Naive thymus-derived CD4-positive, alpha-beta T cell (primary cell): ENCODE measurements at regions not wholly inside any gene's neighbourhood (a gene's known extent, or its start where the extent isn't known, plus 50 kb on each side); places are given as distances from the start of the nearest gene placed in this dataset.
A peak's percentile ranks its signal among the peaks of the same experiment; 100 is the strongest.

Experiments
- ATAC-seq: fragments of 150-1000 bp; cut with Tn5 transposase; 2 replicates; pipeline ENCODE4 v1.10.0; 2021; ENCODE audit warnings: mild to moderate bottlenecking, moderate library complexity
- CTCF ChIA-PET: fragments of 350-600 bp; sonication (Branson Sonifier 250); formaldehyde crosslinking; loops from one replicate; lab custom pipeline; 2021; ENCODE audit warnings: antibody characterized with exemption; lab: Charles Lee
- POLR2A ChIA-PET: fragments of 350-600 bp; sonication (Branson Sonifier 250); formaldehyde crosslinking; loops from one replicate; lab custom pipeline; 2021; ENCODE audit warnings: antibody characterized with exemption, inconsistent platforms; lab: Charles Lee
- DNase-seq, 9 donors: peaks; one replicate each; pipeline versions ENCODE4 v3.0.0 to v3.0.0-alpha.2; 2020 to 2022; ENCODE audit warnings: mixed read lengths in 1 of 9
- H3K27ac ChIP-seq: one replicate; pipeline ENCODE4 v1.7.0; 2013; ENCODE audit warnings: mild to moderate bottlenecking, low read depth, low read length, moderate library complexity
- H3K27me3 ChIP-seq, 2 donors: one replicate each; pipeline ENCODE4 v1.7.0; 2013; ENCODE audit warnings: low read length in 2 of 2, mild to moderate bottlenecking in 2 of 2, moderate library complexity in 2 of 2; ENCODE audit not compliant: control insufficient read depth in 2 of 2, insufficient read depth in 2 of 2
- H3K36me3 ChIP-seq, 3 experiments: 1 replicate in 2 of 3; 2 replicates in 1 of 3; pipeline ENCODE4 v1.7.0; 2013; ENCODE audit warnings: low read length in 3 of 3, mild to moderate bottlenecking in 3 of 3, moderate library complexity in 1 of 3; ENCODE audit not compliant: insufficient read depth in 3 of 3, control insufficient read depth in 2 of 3
- H3K4me1 ChIP-seq, 2 donors: one replicate each; pipeline ENCODE4 v1.7.0; 2013; ENCODE audit warnings: low read length in 2 of 2, mild to moderate bottlenecking in 2 of 2, moderate library complexity in 1 of 2; ENCODE audit not compliant: control insufficient read depth in 2 of 2, insufficient read depth in 2 of 2
- H3K4me3 ChIP-seq: 2 replicates; pipeline ENCODE4 v1.7.0; 2013; ENCODE audit warnings: mild to moderate bottlenecking, low read length
- H3K9me3 ChIP-seq, 3 experiments: 1 replicate in 2 of 3; 2 replicates in 1 of 3; pipeline ENCODE4 v1.7.0; 2013; ENCODE audit warnings: low read length in 3 of 3; ENCODE audit not compliant: control insufficient read depth in 2 of 3
- H3K27ac Mint-ChIP-seq, 9 donors: one replicate each; pipeline ENCODE4 v1.8.0; 2020 to 2022; ENCODE audit warnings: mixed read lengths in 9 of 9, mild to moderate bottlenecking in 8 of 9, moderate library complexity in 5 of 9, inconsistent platforms in 2 of 9
- H3K27me3 Mint-ChIP-seq, 5 donors: one replicate each; pipeline ENCODE4 v1.8.0; 2021 to 2022; ENCODE audit warnings: mixed read lengths in 5 of 5, mild to moderate bottlenecking in 1 of 5
- H3K36me3 Mint-ChIP-seq, 5 donors: one replicate each; pipeline ENCODE4 v1.8.0; 2020 to 2022; ENCODE audit warnings: mixed read lengths in 5 of 5, mild to moderate bottlenecking in 3 of 5, inconsistent platforms in 1 of 5
- H3K4me1 Mint-ChIP-seq, 7 donors: one replicate each; pipeline ENCODE4 v1.8.0; 2020 to 2022; ENCODE audit warnings: mixed read lengths in 7 of 7, mild to moderate bottlenecking in 3 of 7, inconsistent platforms in 1 of 7
- H3K4me3 Mint-ChIP-seq, 10 donors: one replicate each; pipeline ENCODE4 v1.8.0; 2020 to 2022; ENCODE audit warnings: mild to moderate bottlenecking in 10 of 10, mixed read lengths in 10 of 10, moderate library complexity in 6 of 10, inconsistent platforms in 2 of 10
- H3K9me3 Mint-ChIP-seq, 11 donors: one replicate each; pipeline ENCODE4 v1.8.0; 2020 to 2022; ENCODE audit warnings: mixed read lengths in 11 of 11, mild to moderate bottlenecking in 4 of 11, inconsistent platforms in 1 of 11, moderate library complexity in 1 of 11
- intact Hi-C, 2 donors: fragments of 100-400 bp; cut with micrococcal nuclease; formaldehyde crosslinking; loops; one replicate each; pipeline ENCODE4 v1.15.1; 2023

GRCh38 chrX:39672405-39672804, 425.4 kb downstream of the BCOR start:
- POLR2A ChIA-PET, result no interaction called here
- DNase-seq, result no peak
- no peaks in the 10 kb centered on the region for H3K27me3 ChIP-seq
- CTCF ChIA-PET, result no interaction called here
- no peak overlapping the region for H3K4me3 ChIP-seq
- H3K9me3 Mint-ChIP-seq, result no peaks in the 10 kb centered on the region
- H3K4me1 Mint-ChIP-seq, result no peaks in the 10 kb centered on the region
- H3K36me3 ChIP-seq, result no peaks in the 10 kb centered on the region
- no peak overlapping the region for H3K27ac Mint-ChIP-seq
- peaks cover 0 to 3% (median 0%) of the 10 kb centered on the region in 5 donors for H3K27me3 Mint-ChIP-seq
- intact Hi-C loops, result no loop called here
- peaks cover 0 to 4% (median 0%) of the 10 kb centered on the region in 5 donors for H3K36me3 Mint-ChIP-seq
- ATAC-seq, result no peak
- H3K4me1 ChIP-seq, result no peaks in the 10 kb centered on the region
- no peaks in the 10 kb centered on the region for H3K9me3 ChIP-seq
- H3K4me3 Mint-ChIP-seq, result no peak overlapping the region
- no peak overlapping the region for H3K27ac ChIP-seq

- H3K27ac ChIP-seq, result no peak overlapping the region
- Mint-ChIP-seq H3K36me3 (peaks cover 0 to 4% (median 0%) of the 10 kb centered on the region in 5 donors), H3K9me3 (no peaks in the 10 kb centered on the region), H3K27me3 (no peaks in the 10 kb centered on the region), H3K4me3 (no peak overlapping the region), H3K4me1 (no peaks in the 10 kb centered on the region), H3K27ac (no peak overlapping the region)
- no peak for ATAC-seq
- intact Hi-C loops, result no loop called here
- no peaks in the 10 kb centered on the region for H3K4me1 ChIP-seq
- no peaks in the 10 kb centered on the region for H3K9me3 ChIP-seq
- H3K27me3 ChIP-seq, result no peaks in the 10 kb centered on the region
- CTCF ChIA-PET, result no interaction called here
- DNase-seq, result no peak
- POLR2A ChIA-PET, result no interaction called here
- no peaks in the 10 kb centered on the region for H3K36me3 ChIP-seq
- H3K4me3 ChIP-seq, result no peak overlapping the region
Observed at GRCh38 chrX:39674490-39675161, 423.1 kb downstream of the BCOR start.

GRCh38 chrX:39675162-39675553, 422.6 kb downstream of the BCOR start:
- ChIA-PET CTCF (no interaction called here), POLR2A (no interaction called here)
- peaks cover 0 to 4% (median 0%) of the 10 kb centered on the region in 5 donors for H3K36me3 Mint-ChIP-seq
- Histone ChIP-seq H3K4me1 (no peaks in the 10 kb centered on the region), H3K4me3 (no peak overlapping the region), H3K27me3 (no peaks in the 10 kb centered on the region), H3K27ac (no peak overlapping the region), H3K9me3 (no peaks in the 10 kb centered on the region), H3K36me3 (no peaks in the 10 kb centered on the region)
- peak overlapping the region in 1 of 9 donors; percentile 41 for H3K27ac Mint-ChIP-seq
- no peak overlapping the region for H3K4me3 Mint-ChIP-seq
- ATAC-seq, result no peak
- H3K4me1 Mint-ChIP-seq, result no peaks in the 10 kb centered on the region
- H3K27me3 Mint-ChIP-seq, result no peaks in the 10 kb centered on the region
- intact Hi-C loops, result no loop called here
- H3K9me3 Mint-ChIP-seq, result no peaks in the 10 kb centered on the region
- no peak for DNase-seq

- CTCF ChIA-PET, result no interaction called here
- H3K9me3 ChIP-seq, result no peaks in the 10 kb centered on the region
- ATAC-seq (no peak), DNase-seq (no peak)
- Mint-ChIP-seq H3K27ac (peak overlapping the region in 1 of 9 donors; percentile 41), H3K27me3 (no peaks in the 10 kb centered on the region), H3K4me3 (no peak overlapping the region), H3K4me1 (no peaks in the 10 kb centered on the region), H3K9me3 (no peaks in the 10 kb centered on the region), H3K36me3 (peaks cover 0 to 4% (median 0%) of the 10 kb centered on the region in 5 donors)
- no peaks in the 10 kb centered on the region for H3K27me3 ChIP-seq
- H3K27ac ChIP-seq, result no peak overlapping the region
- no peak overlapping the region for H3K4me3 ChIP-seq
- no peaks in the 10 kb centered on the region for H3K36me3 ChIP-seq
- intact Hi-C loops, result no loop called here
- H3K4me1 ChIP-seq, result no peaks in the 10 kb centered on the region
- POLR2A ChIA-PET, result no interaction called here
Observed at GRCh38 chrX:39675619-39676018, 422.1 kb downstream of the BCOR start.

GRCh38 chrX:39676434-39676833, 421.3 kb downstream of the BCOR start:
- ATAC-seq (no peak), DNase-seq (no peak)
- no peak overlapping the region for H3K4me3 ChIP-seq
- Mint-ChIP-seq H3K4me1 (no peaks in the 10 kb centered on the region), H3K27me3 (no peaks in the 10 kb centered on the region), H3K9me3 (no peaks in the 10 kb centered on the region), H3K36me3 (peaks cover 0 to 4% (median 0%) of the 10 kb centered on the region in 5 donors), H3K27ac (no peak overlapping the region), H3K4me3 (no peak overlapping the region)
- intact Hi-C loops, result no loop called here
- no peaks in the 10 kb centered on the region for H3K27me3 ChIP-seq
- ChIA-PET POLR2A (no interaction called here), CTCF (no interaction called here)
- no peaks in the 10 kb centered on the region for H3K9me3 ChIP-seq
- no peak overlapping the region for H3K27ac ChIP-seq
- H3K36me3 ChIP-seq, result no peaks in the 10 kb centered on the region
- no peaks in the 10 kb centered on the region for H3K4me1 ChIP-seq

GRCh38 chrX:39677585-39677977, 420.2 kb downstream of the BCOR start:
- Histone ChIP-seq H3K9me3 (no peaks in the 10 kb centered on the region), H3K4me3 (no peak overlapping the region), H3K4me1 (no peaks in the 10 kb centered on the region), H3K27me3 (no peaks in the 10 kb centered on the region), H3K36me3 (no peaks in the 10 kb centered on the region), H3K27ac (no peak overlapping the region)
- Mint-ChIP-seq H3K27me3 (no peaks in the 10 kb centered on the region), H3K4me3 (no peak overlapping the region), H3K4me1 (no peaks in the 10 kb centered on the region), H3K36me3 (peaks cover 0 to 2% (median 0%) of the 10 kb centered on the region in 5 donors), H3K9me3 (no peaks in the 10 kb centered on the region), H3K27ac (no peak overlapping the region)
- DNase-seq, result no peak
- ChIA-PET POLR2A (no interaction called here), CTCF (no interaction called here)
- no peak for ATAC-seq
- intact Hi-C loops, result no loop called here

- Mint-ChIP-seq H3K4me1 (no peaks in the 10 kb centered on the region), H3K27me3 (no peaks in the 10 kb centered on the region), H3K27ac (peak overlapping the region in 1 of 9 donors; percentile 25), H3K4me3 (no peak overlapping the region), H3K36me3 (no peaks in the 10 kb centered on the region), H3K9me3 (no peaks in the 10 kb centered on the region)
- ChIA-PET CTCF (no interaction called here), POLR2A (no interaction called here)
- intact Hi-C loops, result no loop called here
- DNase-seq (no peak), ATAC-seq (no peak)
- no peaks in the 10 kb centered on the region for H3K4me1 ChIP-seq
- no peaks in the 10 kb centered on the region for H3K9me3 ChIP-seq
- H3K36me3 ChIP-seq, result no peaks in the 10 kb centered on the region
- H3K27me3 ChIP-seq, result no peaks in the 10 kb centered on the region
- H3K4me3 ChIP-seq, result no peak overlapping the region
- H3K27ac ChIP-seq, result no peak overlapping the region
Observed at GRCh38 chrX:39677978-39678791, 419.6 kb downstream of the BCOR start.
